Neural cell (in vitro differentiated cells): ENCODE measurements at regions not wholly inside any gene's neighbourhood (a gene's known extent, or its start where the extent isn't known, plus 50 kb on each side); places are given as distances from the start of the nearest gene placed in this dataset.

Source experiments
- H2AFZ ChIP-seq: fragments of 200-600, 300-800 bp; sonication (generic), shearing (Covaris generic); 2 replicates; pipeline ENCODE4 v1.6.0; 2014; ENCODE audit warnings: low read depth, mild to moderate bottlenecking, antibody characterized with exemption, low read length, moderate library complexity
- H3F3A ChIP-seq: fragments of 200-600 bp; shearing (Covaris generic); 2 replicates; pipeline ENCODE4 v1.6.1; 2016; ENCODE audit warnings: mild to moderate bottlenecking, moderate library complexity, mixed read lengths, antibody characterized with exemption, low read length; ENCODE audit not compliant: insufficient read depth, poor library complexity, severe bottlenecking
- H3K27ac ChIP-seq: fragments of 200-600, 300-800 bp; sonication (generic), shearing (Covaris generic); 2 replicates; pipeline ENCODE4 v1.5.1; 2014; ENCODE audit warnings: mild to moderate bottlenecking, low read length, moderate library complexity
- H3K27me3 ChIP-seq: fragments of 300-800, 200-600 bp; sonication (generic), shearing (Covaris generic); 2 replicates; pipeline ENCODE4 v1.6.0; 2014; ENCODE audit warnings: mild to moderate bottlenecking, low read depth, low read length, moderate library complexity; ENCODE audit not compliant: insufficient read depth
- H3K36me3 ChIP-seq: fragments of 300-800, 200-600 bp; sonication (generic), shearing (Covaris generic); 2 replicates; pipeline ENCODE4 v1.5.1; 2014; ENCODE audit warnings: mild to moderate bottlenecking, antibody characterized with exemption, low read length, moderate library complexity; ENCODE audit not compliant: insufficient read depth
- H3K4me2 ChIP-seq: fragments of 300-800, 200-600 bp; sonication (generic), shearing (Covaris generic); 2 replicates; pipeline ENCODE4 v1.6.0; 2014; ENCODE audit warnings: mild to moderate bottlenecking, low read length
- H3K4me3 ChIP-seq: fragments of 300-800, 200-600 bp; sonication (generic), shearing (Covaris generic); 2 replicates; pipeline ENCODE4 v1.5.1; 2014; ENCODE audit warnings: mild to moderate bottlenecking, low read length, moderate library complexity
- H3K79me2 ChIP-seq: fragments of 200-600 bp; shearing (Covaris generic); replicated peaks from 2 replicates; pipeline ENCODE4 v1.6.0; 2014; ENCODE audit warnings: mild to moderate bottlenecking, low read length, moderate library complexity; ENCODE audit not compliant: insufficient read depth
- H3K9ac ChIP-seq: fragments of 300-800, 200-600 bp; sonication (generic), shearing (Covaris generic); 2 replicates; pipeline ENCODE4 v1.6.1; 2016; ENCODE audit warnings: mild to moderate bottlenecking, low read length, mixed read lengths
- H3K9me2 ChIP-seq: fragments of 200-600 bp; shearing (Covaris generic); 2 replicates; pipeline ENCODE4 v1.6.1; 2016; ENCODE audit warnings: mild to moderate bottlenecking, low read length, mixed read lengths; ENCODE audit not compliant: insufficient read depth
- H3K9me3 ChIP-seq: fragments of 200-600, 300-800 bp; sonication (generic), shearing (Covaris generic); 2 replicates; pipeline ENCODE4 v1.6.1; 2016; ENCODE audit warnings: mild to moderate bottlenecking, mixed run types, low read length, moderate library complexity, mixed read lengths
- H4K20me1 ChIP-seq: fragments of 200-600 bp; shearing (Covaris generic); 2 replicates; pipeline ENCODE4 v1.6.1; 2016; ENCODE audit warnings: mild to moderate bottlenecking, mixed run types; ENCODE audit not compliant: insufficient read depth
- CTCF ChIP-seq: fragments of 450-650 bp; IDR thresholded peaks from 2 replicates; pipeline ENCODE4 v1.5.1; 2014; ENCODE audit warnings: antibody characterized with exemption, mild to moderate bottlenecking, moderate library complexity; ENCODE audit not compliant: poor library complexity, severe bottlenecking
- EP300 ChIP-seq: fragments of 450-650 bp; conservative IDR thresholded peaks from 2 replicates; pipeline ENCODE4 v1.6.1; 2014; ENCODE audit warnings: antibody characterized with exemption, mild to moderate bottlenecking, moderate library complexity; ENCODE audit not compliant: poor library complexity, severe bottlenecking
- EZH2 ChIP-seq: fragments of 200-600, 300-800 bp; shearing (Covaris generic), sonication (generic); IDR thresholded peaks from 2 replicates; pipeline ENCODE4 v1.6.1; 2014; ENCODE audit warnings: antibody characterized with exemption, low read length, borderline replicate concordance, mild to moderate bottlenecking; ENCODE audit not compliant: insufficient read depth, poor library complexity, severe bottlenecking
- MXI1 ChIP-seq: fragments of 450-650 bp; conservative IDR thresholded peaks from 2 replicates; pipeline ENCODE4 v1.6.1; 2014; ENCODE audit warnings: antibody characterized with exemption, mild to moderate bottlenecking; ENCODE audit not compliant: poor library complexity, severe bottlenecking
- POLR2AphosphoS5 ChIP-seq: IDR thresholded peaks from 2 replicates; pipeline ENCODE4 v1.6.1; 2012
- RAD21 ChIP-seq: fragments of 450-650 bp; conservative IDR thresholded peaks from 2 replicates; pipeline ENCODE4 v1.6.1; 2014; ENCODE audit warnings: antibody characterized with exemption, mild to moderate bottlenecking, moderate library complexity
- REST ChIP-seq: IDR thresholded peaks from 2 replicates; pipeline ENCODE4 v1.6.1; 2012; ENCODE audit warnings: borderline replicate concordance
- SMC3 ChIP-seq: fragments of 450-650 bp; conservative IDR thresholded peaks from 2 replicates; pipeline ENCODE4 v1.6.1; 2014; ENCODE audit warnings: antibody characterized with exemption, mild to moderate bottlenecking, moderate library complexity; ENCODE audit not compliant: poor library complexity
- TAF1 ChIP-seq: IDR thresholded peaks from 2 replicates; pipeline ENCODE4 v1.6.1; 2012; ENCODE audit warnings: low read depth

GRCh38 chr14:53450871-53451270 lies 297.7 kb upstream of the DDHD1 start:
- H3K79me2 ChIP-seq = no peaks in the 10 kb centered on the region
- H3K27me3 ChIP-seq = no peaks in the 10 kb centered on the region
- no peaks in the 10 kb centered on the region for H3K36me3 ChIP-seq
- no peak overlapping the region for H3K4me2 ChIP-seq
- H3F3A ChIP-seq = no peaks in the 10 kb centered on the region
- H3K9me2 ChIP-seq = no peaks in the 10 kb centered on the region
- TF ChIP-seq CTCF (no peak), MXI1 (no peak), POLR2AphosphoS5 (no peak), EP300 (no peak), RAD21 (no peak), TAF1 (no peak), EZH2 (no peak), REST (no peak), SMC3 (no peak)
- H3K4me3 ChIP-seq = no peak overlapping the region
- no peaks in the 10 kb centered on the region for H3K9me3 ChIP-seq
- H2AFZ ChIP-seq = no peak overlapping the region
- H4K20me1 ChIP-seq = no peaks in the 10 kb centered on the region
- H3K27ac ChIP-seq = no peak overlapping the region
- H3K9ac ChIP-seq = no peak overlapping the region

GRCh38 chr14:53448682-53449081 lies 295.6 kb upstream of the DDHD1 start:
- H3K9me3 ChIP-seq = no peaks in the 10 kb centered on the region
- no peaks in the 10 kb centered on the region for H3F3A ChIP-seq

More at GRCh38 chr14:53448682-53449081, 295.6 kb upstream of the DDHD1 start:
- TF ChIP-seq EZH2 (no peak), TAF1 (no peak), POLR2AphosphoS5 (no peak)
- no peaks in the 10 kb centered on the region for H3K27me3 ChIP-seq
- no peaks in the 10 kb centered on the region for H3K79me2 ChIP-seq
- no peak overlapping the region for H3K9ac ChIP-seq
- no peaks in the 10 kb centered on the region for H3K9me2 ChIP-seq
- H4K20me1 ChIP-seq = no peaks in the 10 kb centered on the region
- H3K27ac ChIP-seq = no peak overlapping the region
- H2AFZ ChIP-seq = no peak overlapping the region
- H3K4me2 ChIP-seq = no peak overlapping the region
- H3K36me3 ChIP-seq = no peaks in the 10 kb centered on the region
- H3K4me3 ChIP-seq = no peak overlapping the region
